MCF 10A (cell line): ENCODE measurements at regions not wholly inside any gene's neighbourhood (a gene's known extent, or its start where the extent isn't known, plus 50 kb on each side); places are given as distances from the start of the nearest gene placed in this dataset.

Experiments
- BruUV-seq: library from RNA; stranded (reverse); fragments of 400-500 nt; replicated peaks from 2 replicates; lab custom pipeline; 2021; lab: Mats Ljungman, UMichigan
- CTCF ChIA-PET: fragments of 300-600 bp; sonication (Branson Sonifier 250); formaldehyde crosslinking; extraction: SDS; loops from one replicate; lab custom pipeline; 2021; ENCODE audit warnings: antibody characterized with exemption, inconsistent platforms; lab: Yijun Ruan, JAX
- POLR2A ChIA-PET: fragments of 300-600, 350-650 bp; sonication (Branson Sonifier 250); formaldehyde crosslinking; extraction: SDS; loops from one replicate; lab custom pipeline; 2020; ENCODE audit warnings: antibody characterized with exemption, inconsistent platforms; lab: Yijun Ruan, JAX
- DNase-seq: peaks from one replicate; pipeline ENCODE4 v3.0.0-alpha.2; 2018; ENCODE audit not compliant: unreplicated experiment
- H3K27ac Mint-ChIP-seq: one replicate; pipeline ENCODE4 v1.8.0; 2022; ENCODE audit warnings: mild to moderate bottlenecking, low read depth, mixed read lengths; ENCODE audit not compliant: unreplicated experiment
- H3K27me3 Mint-ChIP-seq: one replicate; pipeline ENCODE4 v1.8.0; 2022; ENCODE audit warnings: mixed read lengths; ENCODE audit not compliant: insufficient read depth, unreplicated experiment
- H3K36me3 Mint-ChIP-seq: one replicate; pipeline ENCODE4 v1.8.0; 2022; ENCODE audit warnings: mild to moderate bottlenecking, moderate library complexity, mixed read lengths; ENCODE audit not compliant: insufficient read depth, unreplicated experiment
- H3K4me1 Mint-ChIP-seq: one replicate; pipeline ENCODE4 v1.8.0; 2022; ENCODE audit warnings: mixed read lengths; ENCODE audit not compliant: insufficient read depth, unreplicated experiment
- H3K4me3 Mint-ChIP-seq: one replicate; pipeline ENCODE4 v1.8.0; 2022; ENCODE audit warnings: mild to moderate bottlenecking, moderate library complexity, mixed read lengths; ENCODE audit not compliant: unreplicated experiment
- H3K9me3 Mint-ChIP-seq: one replicate; pipeline ENCODE4 v1.8.0; 2022; ENCODE audit warnings: mixed read lengths; ENCODE audit not compliant: unreplicated experiment
- intact Hi-C: fragments of 100-400 bp; cut with micrococcal nuclease; formaldehyde crosslinking; loops from 2 replicates; pipeline ENCODE4 v1.14.1; 2022
- TF ChIP-seq, protein P1 (sequence below): fragments of 200-600 bp; IDR thresholded peaks from one replicate; pipeline ENCODE4 v1.8.0; 2022; ENCODE audit warnings: antibody characterized with exemption, mild to moderate bottlenecking; ENCODE audit not compliant: unreplicated experiment

DNA sequence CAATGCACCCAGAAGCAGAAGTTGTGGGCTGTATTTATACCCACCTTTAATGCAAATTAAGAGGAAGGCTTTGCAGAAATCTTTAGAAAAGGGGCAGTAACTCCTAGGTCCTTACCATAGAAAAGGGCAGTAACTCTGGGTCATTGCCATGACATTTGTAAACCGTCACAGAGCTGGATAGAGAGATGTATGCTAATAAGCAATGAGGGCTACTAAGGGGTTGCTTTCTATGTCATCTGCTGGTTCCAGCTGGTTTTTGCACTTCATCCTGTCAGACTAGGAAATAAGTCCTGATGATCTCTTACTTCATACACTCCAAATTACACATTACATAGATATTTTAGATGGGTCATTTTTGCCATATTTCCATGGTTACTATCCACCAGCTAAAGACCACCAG, 299.1 kb upstream of the TYRP1 start:
- Mint-ChIP-seq H3K36me3 (no peaks in the 10 kb centered on the region), H3K4me1 (no peaks in the 10 kb centered on the region), H3K27me3 (peaks cover 16% of the 10 kb centered on the region), H3K9me3 (no peaks in the 10 kb centered on the region), H3K27ac (no peak overlapping the region), H3K4me3 (no peak overlapping the region)
- TF ChIP-seq, protein P1, sequence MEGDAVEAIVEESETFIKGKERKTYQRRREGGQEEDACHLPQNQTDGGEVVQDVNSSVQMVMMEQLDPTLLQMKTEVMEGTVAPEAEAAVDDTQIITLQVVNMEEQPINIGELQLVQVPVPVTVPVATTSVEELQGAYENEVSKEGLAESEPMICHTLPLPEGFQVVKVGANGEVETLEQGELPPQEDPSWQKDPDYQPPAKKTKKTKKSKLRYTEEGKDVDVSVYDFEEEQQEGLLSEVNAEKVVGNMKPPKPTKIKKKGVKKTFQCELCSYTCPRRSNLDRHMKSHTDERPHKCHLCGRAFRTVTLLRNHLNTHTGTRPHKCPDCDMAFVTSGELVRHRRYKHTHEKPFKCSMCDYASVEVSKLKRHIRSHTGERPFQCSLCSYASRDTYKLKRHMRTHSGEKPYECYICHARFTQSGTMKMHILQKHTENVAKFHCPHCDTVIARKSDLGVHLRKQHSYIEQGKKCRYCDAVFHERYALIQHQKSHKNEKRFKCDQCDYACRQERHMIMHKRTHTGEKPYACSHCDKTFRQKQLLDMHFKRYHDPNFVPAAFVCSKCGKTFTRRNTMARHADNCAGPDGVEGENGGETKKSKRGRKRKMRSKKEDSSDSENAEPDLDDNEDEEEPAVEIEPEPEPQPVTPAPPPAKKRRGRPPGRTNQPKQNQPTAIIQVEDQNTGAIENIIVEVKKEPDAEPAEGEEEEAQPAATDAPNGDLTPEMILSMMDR = no peak
- DNase-seq = no peak
- POLR2A ChIA-PET = no interaction called here
- intact Hi-C loops = no loop called here
- CTCF ChIA-PET = interaction anchor here (1.2 to 1.3 kb wide), 2 partner anchors 65 to 560 kb away, joined by 3 to 4 read pairs; no protein-coding TSS in a partner anchor
- BruUV-seq = no TSS peak

DNA sequence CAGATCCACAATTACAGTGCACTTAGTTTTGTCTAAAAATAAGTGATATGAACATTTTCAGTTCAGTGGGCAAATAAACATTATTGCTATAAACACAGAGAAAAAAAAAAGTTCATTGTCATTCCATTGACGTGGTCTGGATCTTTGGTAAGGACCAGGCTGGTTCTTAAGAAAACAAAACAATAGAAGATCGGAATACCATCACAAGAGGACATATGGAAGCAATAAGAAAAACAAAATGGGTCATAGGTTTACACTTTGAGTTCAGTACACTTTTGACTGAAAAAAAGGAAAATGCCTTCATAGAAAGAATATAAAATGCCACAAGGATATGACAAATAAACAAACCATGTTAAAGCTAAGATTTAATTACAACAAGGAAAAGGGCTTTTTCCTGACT, 289.5 kb upstream of the TYRP1 start:
- CTCF ChIA-PET = interaction anchor here (0.6 kb wide), 1 partner anchor 9 kb away, joined by 5 read pairs; no protein-coding TSS in a partner anchor
- BruUV-seq = no TSS peak
- H3K4me1 Mint-ChIP-seq = no peaks in the 10 kb centered on the region

DNA sequence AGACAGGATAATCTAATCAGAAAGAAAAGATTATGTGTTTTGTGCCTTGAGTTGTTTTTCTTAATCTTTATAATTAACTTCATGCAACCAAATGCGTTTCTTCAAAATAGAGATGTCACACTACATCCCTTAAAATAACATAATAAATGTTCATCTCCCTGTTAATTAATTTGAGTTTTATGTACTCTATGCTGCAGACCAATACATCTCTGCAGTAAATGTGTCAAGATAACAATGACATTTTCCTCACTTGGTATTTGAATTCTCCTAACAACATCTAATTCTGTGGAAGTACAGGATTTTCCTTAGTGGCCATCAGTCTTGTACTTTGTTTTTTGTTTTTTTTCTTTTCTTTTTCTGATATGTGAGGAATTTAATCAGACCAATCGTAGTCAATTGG, 279.2 kb upstream of the TYRP1 start:
- Mint-ChIP-seq H3K4me1 (no peaks in the 10 kb centered on the region), H3K36me3 (no peaks in the 10 kb centered on the region), H3K9me3 (no peaks in the 10 kb centered on the region), H3K4me3 (no peak overlapping the region), H3K27ac (no peak overlapping the region), H3K27me3 (peaks cover 19% of the 10 kb centered on the region)
- POLR2A ChIA-PET = no interaction called here
- TF ChIP-seq, protein P1 = no peak
- CTCF ChIA-PET = interaction anchor here (1.0 kb wide), 1 partner anchor 12 kb away, joined by 3 read pairs; no protein-coding TSS in a partner anchor
- no peak for DNase-seq
- no TSS peak for BruUV-seq
- intact Hi-C loops = no loop called here

More for the DNA sequence above, 289.5 kb upstream of the TYRP1 start:
- peaks cover 11% of the 10 kb centered on the region for H3K27me3 Mint-ChIP-seq
- no peaks in the 10 kb centered on the region for H3K36me3 Mint-ChIP-seq
- no peak overlapping the region for H3K27ac Mint-ChIP-seq
- H3K4me3 Mint-ChIP-seq = no peak overlapping the region
- POLR2A ChIA-PET = no interaction called here
- TF ChIP-seq, protein P1 = no peak
- H3K9me3 Mint-ChIP-seq = no peaks in the 10 kb centered on the region
- DNase-seq = no peak
- intact Hi-C loops = no loop called here

DNA sequence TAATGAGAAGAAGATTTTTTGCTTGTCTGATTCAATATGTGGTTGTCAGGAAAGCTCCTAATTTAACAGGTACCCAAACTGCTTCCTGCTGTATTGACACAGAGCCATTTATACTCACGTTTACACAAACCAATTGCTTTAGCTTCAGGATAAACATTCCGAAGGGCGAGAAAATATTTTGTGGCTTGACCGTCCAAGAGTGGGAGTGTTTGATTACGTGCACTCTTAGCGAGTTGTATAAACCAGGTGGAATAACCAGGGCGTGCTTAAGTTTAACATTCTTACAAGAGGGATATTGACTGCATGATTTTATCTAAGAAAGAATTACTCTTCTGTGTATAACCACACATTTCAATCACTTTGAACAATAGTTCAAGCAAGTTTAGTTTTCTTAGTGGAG, 278.7 kb upstream of the TYRP1 start:
- Mint-ChIP-seq H3K27ac (no peak overlapping the region), H3K36me3 (no peaks in the 10 kb centered on the region), H3K4me3 (no peak overlapping the region), H3K9me3 (no peaks in the 10 kb centered on the region), H3K27me3 (peaks cover 19% of the 10 kb centered on the region), H3K4me1 (no peaks in the 10 kb centered on the region)
- DNase-seq = no peak
- POLR2A ChIA-PET = no interaction called here
- no TSS peak for BruUV-seq
- intact Hi-C loops = no loop called here
- TF ChIP-seq, protein P1 = no peak
- CTCF ChIA-PET = interaction anchor here (1.0 kb wide), 1 partner anchor 12 kb away, joined by 3 read pairs; no protein-coding TSS in a partner anchor
